Sigmoid colon (tissue), 4 donors: ENCODE measurements at regions not wholly inside any gene's neighbourhood (a gene's known extent, or its start where the extent isn't known, plus 50 kb on each side); places are given as distances from the start of the nearest gene placed in this dataset.

Experiments used
- CTCF ChIP-seq, 4 experiments: fragments of 450-650 bp in 3 of 4; fragments of 200-600 bp in 1 of 4; IDR thresholded peaks; one replicate each; pipeline ENCODE4 v1.5.1; 2016 to 2019; ENCODE audit warnings: antibody characterized with exemption in 4 of 4, mild to moderate bottlenecking in 3 of 4, moderate library complexity in 2 of 4
- POLR2A ChIP-seq, 2 donors: fragments of 450-650 bp; IDR thresholded peaks; one replicate each; pipeline ENCODE4 v1.6.1; 2016; ENCODE audit warnings: antibody characterized with exemption in 2 of 2, mild to moderate bottlenecking in 2 of 2, moderate library complexity in 2 of 2
- POLR2AphosphoS5 ChIP-seq, 4 donors: sonication (generic); formaldehyde crosslinking; IDR thresholded peaks; one replicate each; pipeline ENCODE4 v1.6.1; 2017; ENCODE audit warnings: antibody characterized with exemption in 4 of 4

- TF ChIP-seq CTCF (IDR thresholded peaks at IDR 0.05), result no peak
- TF ChIP-seq POLR2AphosphoS5 (IDR thresholded peaks at IDR 0.05), result no peak
- no peak for TF ChIP-seq POLR2A (IDR thresholded peaks at IDR 0.05)
These were observed 303.7 kb upstream of the PAPPA start for GRCh38 chr9:115849679-115850412.
